Ishikawa (cell line): ENCODE measurements at regions not wholly inside any gene's neighbourhood (a gene's known extent, or its start where the extent isn't known, plus 50 kb on each side); places are given as distances from the start of the nearest gene placed in this dataset.

Experiments used
- CEBPB ChIP-seq: IDR thresholded peaks from 2 replicates; pipeline ENCODE4 v1.6.1; 2012
- CREB1 ChIP-seq: IDR thresholded peaks from 2 replicates; pipeline ENCODE4 v1.6.1; 2012; ENCODE audit warnings: low read depth
- EGR1 ChIP-seq: IDR thresholded peaks from 2 replicates; pipeline ENCODE4 v1.6.1; 2012
- EP300 ChIP-seq: IDR thresholded peaks from 2 replicates; pipeline ENCODE4 v1.6.1; 2012; ENCODE audit warnings: borderline replicate concordance
- FOXM1 ChIP-seq: IDR thresholded peaks from 2 replicates; pipeline ENCODE4 v1.6.1; 2012; ENCODE audit warnings: low read depth, borderline replicate concordance
- NFIC ChIP-seq: IDR thresholded peaks from 2 replicates; pipeline ENCODE4 v1.6.1; 2012
- RAD21 ChIP-seq: IDR thresholded peaks from 2 replicates; pipeline ENCODE4 v1.6.1; 2012; ENCODE audit warnings: low read depth
- REST ChIP-seq: IDR thresholded peaks from 2 replicates; pipeline ENCODE4 v1.6.1; 2012; ENCODE audit warnings: low read depth, mild to moderate bottlenecking
- TAF1 ChIP-seq: IDR thresholded peaks from 2 replicates; pipeline ENCODE4 v1.6.1; 2012; ENCODE audit warnings: low read depth, mild to moderate bottlenecking
- TCF12 ChIP-seq: IDR thresholded peaks from 2 replicates; pipeline ENCODE4 v1.6.1; 2012; ENCODE audit warnings: low read depth
- TEAD4 ChIP-seq: IDR thresholded peaks from 2 replicates; pipeline ENCODE4 v1.6.1; 2012
- USF1 ChIP-seq: IDR thresholded peaks from 2 replicates; pipeline ENCODE4 v1.6.1; 2012
- YY1 ChIP-seq: IDR thresholded peaks from 2 replicates; pipeline ENCODE4 v1.6.1; 2012; ENCODE audit warnings: low read depth
- ZBTB7A ChIP-seq: IDR thresholded peaks from 2 replicates; pipeline ENCODE4 v1.6.1; 2012; ENCODE audit warnings: low read depth
- TF ChIP-seq, protein P1 (sequence below): IDR thresholded peaks from 2 replicates; pipeline ENCODE4 v1.6.1; 2012

GRCh38 chr7:131829947-131830558 lies 273.6 kb upstream of the PODXL start:
- TF ChIP-seq EGR1 (no peak), USF1 (no peak), TCF12 (no peak), NFIC (no peak), CREB1 (no peak), FOXM1 (no peak), RAD21 (no peak), ZBTB7A (no peak), REST (no peak), TEAD4 (no peak), CEBPB (no peak), EP300 (no peak), YY1 (no peak), TAF1 (no peak)
- TF ChIP-seq, protein P1, sequence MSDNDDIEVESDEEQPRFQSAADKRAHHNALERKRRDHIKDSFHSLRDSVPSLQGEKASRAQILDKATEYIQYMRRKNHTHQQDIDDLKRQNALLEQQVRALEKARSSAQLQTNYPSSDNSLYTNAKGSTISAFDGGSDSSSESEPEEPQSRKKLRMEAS: no peak

GRCh38 chr7:131827421-131827820 lies 271.0 kb upstream of the PODXL start:
- no peak for TF ChIP-seq EGR1
- no peak for TF ChIP-seq NFIC

- TF ChIP-seq NFIC: no peak
- TF ChIP-seq EP300: no peak
These were observed 270.5 kb upstream of the PODXL start for GRCh38 chr7:131826960-131827359.

DNA sequence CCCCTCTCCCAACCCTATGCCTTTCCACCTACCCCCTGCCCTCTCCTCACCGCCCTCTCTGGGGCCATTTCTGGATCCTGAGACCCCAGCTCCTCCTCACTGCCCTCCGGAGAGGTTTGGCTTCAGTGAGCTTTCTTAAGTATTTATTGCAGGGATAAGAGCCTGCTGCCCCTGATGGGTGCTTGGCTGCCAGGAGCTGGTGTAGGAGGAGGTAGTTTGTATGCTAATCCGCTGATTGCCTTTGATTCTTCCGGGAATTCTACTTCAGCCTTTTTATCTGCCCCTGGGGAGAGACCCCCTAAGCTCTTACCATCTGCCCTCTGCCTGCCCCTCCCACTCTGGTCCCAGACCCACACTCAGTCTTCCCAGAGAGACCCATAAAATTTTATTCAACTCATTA lies 263.5 kb upstream of the PODXL start:
- no peak for TF ChIP-seq TCF12
- TF ChIP-seq, protein P1: no peak
- no peak for TF ChIP-seq CREB1
- no peak for TF ChIP-seq TAF1
- no peak for TF ChIP-seq REST
- TF ChIP-seq NFIC: no peak
- no peak for TF ChIP-seq ZBTB7A
- TF ChIP-seq USF1: no peak
- no peak for TF ChIP-seq TEAD4
- TF ChIP-seq RAD21: no peak
- TF ChIP-seq EP300: no peak
- no peak for TF ChIP-seq CEBPB
- TF ChIP-seq EGR1: no peak
- TF ChIP-seq YY1: no peak
- no peak for TF ChIP-seq FOXM1

DNA sequence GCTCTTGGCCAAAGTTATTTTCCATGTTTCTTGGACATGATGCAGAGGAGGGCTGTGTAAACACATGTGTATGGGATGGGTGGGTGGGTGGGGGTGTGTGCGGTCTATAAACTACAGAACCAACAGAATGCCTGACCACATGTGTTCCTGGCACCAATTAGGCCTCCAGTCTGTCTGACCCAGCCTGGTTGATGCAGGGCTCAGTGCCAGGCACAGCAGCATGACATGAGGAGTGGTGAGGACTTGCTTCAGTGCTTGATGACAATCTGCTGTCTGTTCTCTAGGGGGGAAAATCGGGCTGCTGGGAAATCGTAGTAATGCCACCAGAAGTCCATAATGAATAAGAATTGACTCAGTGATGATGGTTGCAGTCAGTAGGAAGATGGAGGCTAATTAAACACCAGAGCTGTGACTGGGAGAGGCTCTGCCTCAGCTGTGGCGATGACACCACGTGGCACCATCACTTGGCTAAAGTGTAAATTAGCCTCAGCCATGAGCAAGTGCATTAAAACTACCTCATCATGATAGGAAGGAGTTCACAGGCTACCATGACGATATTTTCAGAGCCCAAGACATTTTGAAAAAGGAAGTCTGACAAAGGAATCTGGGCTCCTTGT lies 260.1 kb upstream of the PODXL start:
- TF ChIP-seq, protein P1: no peak
- TF ChIP-seq NFIC: no peak
- no peak for TF ChIP-seq TAF1
- TF ChIP-seq YY1: no peak
- TF ChIP-seq EGR1: no peak
- TF ChIP-seq CEBPB: no peak
- no peak for TF ChIP-seq TEAD4
- no peak for TF ChIP-seq RAD21
- TF ChIP-seq ZBTB7A: no peak
- no peak for TF ChIP-seq EP300
- TF ChIP-seq USF1: no peak
- no peak for TF ChIP-seq TCF12
- TF ChIP-seq REST: no peak
- TF ChIP-seq FOXM1: no peak
- no peak for TF ChIP-seq CREB1
